ENCODE measurements at regions not wholly inside any gene's neighbourhood (a gene's known extent, or its start where the extent isn't known, plus 50 kb on each side); places are given as distances from the start of the nearest gene placed in this dataset.

DNA sequence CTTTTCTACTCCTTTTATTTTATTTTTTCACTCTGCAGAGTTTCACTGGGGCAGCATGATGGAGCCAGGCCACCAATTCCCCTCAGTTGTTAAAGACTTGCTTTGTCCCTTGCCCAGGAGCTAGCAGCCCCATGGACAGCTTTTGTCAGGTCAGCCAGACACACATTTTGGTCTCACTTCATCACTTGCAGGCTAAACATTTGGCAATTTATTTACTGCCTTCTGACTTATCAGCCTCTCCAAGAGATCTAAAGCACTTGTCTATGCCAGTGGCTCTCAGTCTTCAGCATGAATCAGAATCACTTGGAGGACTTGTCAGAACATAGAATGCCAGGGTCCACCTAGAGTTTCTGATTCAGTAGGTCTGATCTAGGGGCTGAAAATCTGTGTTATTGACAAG, 66.4 kb upstream of the GDF10 start:
- no peaks in the 10 kb centered on the region for H3K36me3 ChIP-seq (replicated peaks in 1 of 2; ENCODE audit: control insufficient read depth in 1 of 2, insufficient read depth in 2 of 2, low read length in 2 of 2)
- Mint-ChIP-seq H3K9me3 (peaks cover 8 to 21% (median 17%) of the 10 kb centered on the region in 7 donors), H3K27me3 (ENCODE audit: low read depth in 3 of 3) (no peaks in the 10 kb centered on the region), H3K4me1 (peaks cover 16% of the 10 kb centered on the region), H3K36me3 (peaks cover 0 to 4% of the 10 kb centered on the region in 2 donors), H3K4me3 (no peak overlapping the region), H3K27ac (no peak overlapping the region)
- DNase-seq = no peak
- H4K20me1 ChIP-seq (ENCODE audit: insufficient read depth, low read length) = no peaks in the 10 kb centered on the region
- TF ChIP-seq, protein P1, sequence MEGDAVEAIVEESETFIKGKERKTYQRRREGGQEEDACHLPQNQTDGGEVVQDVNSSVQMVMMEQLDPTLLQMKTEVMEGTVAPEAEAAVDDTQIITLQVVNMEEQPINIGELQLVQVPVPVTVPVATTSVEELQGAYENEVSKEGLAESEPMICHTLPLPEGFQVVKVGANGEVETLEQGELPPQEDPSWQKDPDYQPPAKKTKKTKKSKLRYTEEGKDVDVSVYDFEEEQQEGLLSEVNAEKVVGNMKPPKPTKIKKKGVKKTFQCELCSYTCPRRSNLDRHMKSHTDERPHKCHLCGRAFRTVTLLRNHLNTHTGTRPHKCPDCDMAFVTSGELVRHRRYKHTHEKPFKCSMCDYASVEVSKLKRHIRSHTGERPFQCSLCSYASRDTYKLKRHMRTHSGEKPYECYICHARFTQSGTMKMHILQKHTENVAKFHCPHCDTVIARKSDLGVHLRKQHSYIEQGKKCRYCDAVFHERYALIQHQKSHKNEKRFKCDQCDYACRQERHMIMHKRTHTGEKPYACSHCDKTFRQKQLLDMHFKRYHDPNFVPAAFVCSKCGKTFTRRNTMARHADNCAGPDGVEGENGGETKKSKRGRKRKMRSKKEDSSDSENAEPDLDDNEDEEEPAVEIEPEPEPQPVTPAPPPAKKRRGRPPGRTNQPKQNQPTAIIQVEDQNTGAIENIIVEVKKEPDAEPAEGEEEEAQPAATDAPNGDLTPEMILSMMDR (IDR thresholded peaks at IDR 0.05) = no peak
- no peak overlapping the region for H3K9ac ChIP-seq (ENCODE audit: insufficient read depth, low read length, poor library complexity, severe bottlenecking)
- intact Hi-C loops (cut with micrococcal nuclease) = loop anchor here in 1 of 2 donors (10.0 kb wide), 1 partner anchor 71 kb away; the partner anchor contains the start of gene GDF10
- H3K27me3 ChIP-seq (ENCODE audit: control insufficient read depth in 2 of 2, insufficient read depth in 2 of 2, low read length in 2 of 2) = no peaks in the 10 kb centered on the region
- no peaks in the 10 kb centered on the region for H3K79me2 ChIP-seq (ENCODE audit: insufficient read depth, low read length)
- H2AFZ ChIP-seq (ENCODE audit: insufficient read depth, low read depth, low read length, poor library complexity, severe bottlenecking) = no peak overlapping the region
- no peak overlapping the region for H3K4me2 ChIP-seq (replicated peaks; ENCODE audit: extremely low read depth, low read length, poor library complexity, severe bottlenecking)
- H3K9me3 ChIP-seq (replicated peaks in 1 of 2; ENCODE audit: control insufficient read depth in 1 of 2, insufficient read depth in 1 of 2, low read length in 2 of 2) = peaks cover 0 to 15% of the 10 kb centered on the region in 2 donors
- no peak overlapping the region for H3K27ac ChIP-seq (ENCODE audit: low read depth in 1 of 2, low read length in 2 of 2)
- no peak overlapping the region for H3K4me3 ChIP-seq (replicated peaks in 1 of 3; ENCODE audit: low read depth in 2 of 3, low read length in 3 of 3)
- H3K4me1 ChIP-seq (ENCODE audit: control insufficient read depth in 1 of 2, insufficient read depth in 2 of 2, low read length in 2 of 2) = peaks cover 7 to 16% of the 10 kb centered on the region in 2 donors

DNA sequence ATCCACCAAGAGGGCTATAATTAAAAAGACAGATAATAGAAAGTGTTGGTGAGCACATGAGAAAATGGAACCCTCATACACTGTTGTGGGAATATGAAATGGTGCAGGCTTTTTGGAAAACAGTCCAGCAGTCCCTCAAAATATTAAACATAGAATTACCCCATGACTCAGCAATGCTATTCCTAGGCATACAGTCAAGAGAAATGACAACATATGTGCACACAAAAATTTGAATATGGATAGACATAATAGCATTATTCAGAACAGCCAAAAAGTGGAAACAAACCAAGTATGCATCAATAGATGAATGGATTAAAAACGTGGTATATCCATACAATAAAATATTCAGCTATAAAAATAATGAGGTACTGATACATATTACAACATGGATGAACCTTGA, 64.5 kb upstream of the GDF10 start:
- no peaks in the 10 kb centered on the region for H3K36me3 ChIP-seq (replicated peaks in 1 of 2; ENCODE audit: control insufficient read depth in 1 of 2, insufficient read depth in 2 of 2, low read length in 2 of 2)
- H3K9me3 ChIP-seq (replicated peaks in 1 of 2; ENCODE audit: control insufficient read depth in 1 of 2, insufficient read depth in 1 of 2, low read length in 2 of 2) = peaks cover 0 to 10% of the 10 kb centered on the region in 2 donors
- Mint-ChIP-seq H3K4me3 (no peak overlapping the region), H3K4me1 (peaks cover 6% of the 10 kb centered on the region), H3K9me3 (peaks cover 5 to 18% (median 14%) of the 10 kb centered on the region in 7 donors), H3K27me3 (ENCODE audit: low read depth in 3 of 3) (peaks cover 0 to 2% (median 0%) of the 10 kb centered on the region in 3 donors), H3K27ac (no peak overlapping the region), H3K36me3 (no peaks in the 10 kb centered on the region)
- no peak for DNase-seq
- H3K4me3 ChIP-seq (replicated peaks in 1 of 3; ENCODE audit: low read depth in 2 of 3, low read length in 3 of 3) = no peak overlapping the region
- H3K4me1 ChIP-seq (ENCODE audit: control insufficient read depth in 1 of 2, insufficient read depth in 2 of 2, low read length in 2 of 2) = peaks cover 2 to 5% of the 10 kb centered on the region in 2 donors
- no peak overlapping the region for H3K4me2 ChIP-seq (replicated peaks; ENCODE audit: extremely low read depth, low read length, poor library complexity, severe bottlenecking)
- TF ChIP-seq, protein P1 (IDR thresholded peaks at IDR 0.05) = no peak
- no peak overlapping the region for H3K27ac ChIP-seq (ENCODE audit: low read depth in 1 of 2, low read length in 2 of 2)
- H4K20me1 ChIP-seq (ENCODE audit: insufficient read depth, low read length) = no peaks in the 10 kb centered on the region
- H3K27me3 ChIP-seq (ENCODE audit: control insufficient read depth in 2 of 2, insufficient read depth in 2 of 2, low read length in 2 of 2) = no peaks in the 10 kb centered on the region
- intact Hi-C loops (cut with micrococcal nuclease) = loop anchor here (5.0 to 10.0 kb wide), 3 partner anchors 38 to 69 kb away; partner anchors contain the start of gene GDF10 (in 1 of the 2)
- H3K9ac ChIP-seq (ENCODE audit: insufficient read depth, low read length, poor library complexity, severe bottlenecking) = no peak overlapping the region
- no peak overlapping the region for H2AFZ ChIP-seq (ENCODE audit: insufficient read depth, low read depth, low read length, poor library complexity, severe bottlenecking)
- H3K79me2 ChIP-seq (ENCODE audit: insufficient read depth, low read length) = no peaks in the 10 kb centered on the region
- no CpG with 5 or more reads among the region's 1 CpG for WGBS (ENCODE audit: insufficient coverage)
